GM12892 (cell line): ENCODE measurements at regions not wholly inside any gene's neighbourhood (a gene's known extent, or its start where the extent isn't known, plus 50 kb on each side); places are given as distances from the start of the nearest gene placed in this dataset.

Experiments
- POLR2A ChIP-seq: IDR thresholded peaks from 2 replicates; pipeline ENCODE4 v1.6.1; 2011; ENCODE audit warnings: low read depth, low read length, control low read depth
- POLR2AphosphoS5 ChIP-seq: IDR thresholded peaks from 2 replicates; pipeline ENCODE4 v1.6.1; 2011; ENCODE audit warnings: low read depth, low read length, control low read depth

DNA sequence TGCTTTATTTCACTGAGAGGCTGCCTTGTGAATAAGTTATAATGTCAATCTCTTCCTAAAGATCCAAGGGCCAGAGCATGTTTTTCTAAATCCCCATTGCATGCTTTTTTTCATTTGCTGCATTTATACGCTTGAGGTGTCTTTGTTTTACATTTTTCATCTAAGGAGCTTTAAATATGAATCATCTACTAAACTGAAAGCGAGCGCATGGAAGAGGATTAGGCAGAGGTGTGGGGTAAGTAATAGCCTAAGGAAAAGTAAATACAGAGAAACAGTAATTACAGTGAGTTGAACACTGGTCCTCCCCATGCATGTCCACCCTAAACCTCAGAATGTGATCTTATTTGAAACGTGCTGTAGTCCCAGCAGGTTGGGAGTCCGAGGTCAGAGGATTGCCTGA lies 76.4 kb upstream of the METAP2 start:
- TF ChIP-seq POLR2AphosphoS5 (no peak), POLR2A (no peak)
